ENCODE measurements at regions not wholly inside any gene's neighbourhood (a gene's known extent, or its start where the extent isn't known, plus 50 kb on each side); places are given as distances from the start of the nearest gene placed in this dataset.

DNA sequence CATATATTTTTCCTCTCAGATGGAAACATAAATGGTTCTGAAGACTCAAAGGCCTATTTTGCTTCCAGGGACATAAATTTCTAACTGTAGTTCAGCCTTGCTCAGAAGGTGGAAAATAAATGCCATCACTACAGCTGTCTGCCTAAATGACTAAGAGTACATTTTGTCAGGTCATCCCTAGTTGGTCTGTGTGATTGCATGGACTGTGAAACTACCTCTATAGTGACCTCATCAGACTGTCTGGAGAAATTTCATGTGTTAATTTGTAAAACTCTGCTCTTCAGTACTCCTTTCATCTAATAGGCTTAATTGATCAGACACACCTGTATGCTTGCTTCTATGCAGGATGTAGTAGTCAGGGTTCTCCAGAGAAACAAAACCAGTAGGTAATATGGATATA lies 886.9 kb downstream of the AMY1C start:
- TF ChIP-seq POLR2AphosphoS5 (IDR thresholded peaks at IDR 0.05; ENCODE audit: low read depth) (no peak), GABPA (IDR thresholded peaks at IDR 0.05; ENCODE audit: low read depth) (no peak), REST (IDR thresholded peaks at IDR 0.05; ENCODE audit: insufficient replicate concordance, low read depth) (no peak), SPI1 (IDR thresholded peaks at IDR 0.05; ENCODE audit: borderline replicate concordance, low read depth) (no peak)
- TF ChIP-seq, protein P1, sequence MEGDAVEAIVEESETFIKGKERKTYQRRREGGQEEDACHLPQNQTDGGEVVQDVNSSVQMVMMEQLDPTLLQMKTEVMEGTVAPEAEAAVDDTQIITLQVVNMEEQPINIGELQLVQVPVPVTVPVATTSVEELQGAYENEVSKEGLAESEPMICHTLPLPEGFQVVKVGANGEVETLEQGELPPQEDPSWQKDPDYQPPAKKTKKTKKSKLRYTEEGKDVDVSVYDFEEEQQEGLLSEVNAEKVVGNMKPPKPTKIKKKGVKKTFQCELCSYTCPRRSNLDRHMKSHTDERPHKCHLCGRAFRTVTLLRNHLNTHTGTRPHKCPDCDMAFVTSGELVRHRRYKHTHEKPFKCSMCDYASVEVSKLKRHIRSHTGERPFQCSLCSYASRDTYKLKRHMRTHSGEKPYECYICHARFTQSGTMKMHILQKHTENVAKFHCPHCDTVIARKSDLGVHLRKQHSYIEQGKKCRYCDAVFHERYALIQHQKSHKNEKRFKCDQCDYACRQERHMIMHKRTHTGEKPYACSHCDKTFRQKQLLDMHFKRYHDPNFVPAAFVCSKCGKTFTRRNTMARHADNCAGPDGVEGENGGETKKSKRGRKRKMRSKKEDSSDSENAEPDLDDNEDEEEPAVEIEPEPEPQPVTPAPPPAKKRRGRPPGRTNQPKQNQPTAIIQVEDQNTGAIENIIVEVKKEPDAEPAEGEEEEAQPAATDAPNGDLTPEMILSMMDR (IDR thresholded peaks at IDR 0.05; ENCODE audit: insufficient read depth, low read length) = no peak
